IMR-90 (cell line): ENCODE measurements at regions not wholly inside any gene's neighbourhood (a gene's known extent, or its start where the extent isn't known, plus 50 kb on each side); places are given as distances from the start of the nearest gene placed in this dataset.

Source experiments
- CTCF ChIP-seq: conservative IDR thresholded peaks from 2 replicates; pipeline ENCODE4 v1.5.1; 2012; ENCODE audit warnings: mild to moderate bottlenecking, low read depth, low read length, improper control_type of control experiment
- FOS ChIP-seq: fragments of 150-350 bp; IDR thresholded peaks from 2 replicates; pipeline ENCODE4 v1.6.1; 2016; ENCODE audit warnings: low read depth, low read length
- MAFK ChIP-seq: IDR thresholded peaks from 2 replicates; pipeline ENCODE4 v1.6.1; 2012; ENCODE audit warnings: low read depth, low read length, improper control_type of control experiment
- MXI1 ChIP-seq: IDR thresholded peaks from 2 replicates; pipeline ENCODE4 v1.6.1; 2012; ENCODE audit warnings: low read depth, mild to moderate bottlenecking, low read length, moderate library complexity, borderline replicate concordance
- POLR2A ChIP-seq: IDR thresholded peaks from 2 replicates; pipeline ENCODE4 v1.6.1; 2012; ENCODE audit warnings: mild to moderate bottlenecking, low read depth, low read length
- RAD21 ChIP-seq: IDR thresholded peaks from 2 replicates; pipeline ENCODE4 v1.6.1; 2012; ENCODE audit warnings: low read length, improper control_type of control experiment
- RFX5 ChIP-seq: IDR thresholded peaks from 2 replicates; pipeline ENCODE4 v1.8.0; 2012; ENCODE audit warnings: low read depth, mild to moderate bottlenecking, low read length, moderate library complexity
- SMC3 ChIP-seq: fragments of 150-350 bp; IDR thresholded peaks from 2 replicates; pipeline ENCODE4 v1.6.1; 2016; ENCODE audit warnings: low read depth, mild to moderate bottlenecking, antibody characterized with exemption, low read length, moderate library complexity
- USF2 ChIP-seq: fragments of 150-350 bp; IDR thresholded peaks from 2 replicates; pipeline ENCODE4 v1.6.1; 2017; ENCODE audit warnings: mild to moderate bottlenecking, antibody characterized with exemption, low read length, low read depth

GRCh38 chr5:166245556-166245955 lies 2045.9 kb upstream of the WWC1 start:
- no peak for TF ChIP-seq RFX5
- no peak for TF ChIP-seq POLR2A
- no peak for TF ChIP-seq CTCF
- no peak for TF ChIP-seq FOS
- TF ChIP-seq SMC3, result no peak
- no peak for TF ChIP-seq MXI1
- TF ChIP-seq USF2, result no peak
- no peak for TF ChIP-seq MAFK
- TF ChIP-seq RAD21, result no peak
